Fibroblast of peridontal ligament (primary cell): ENCODE measurements at regions not wholly inside any gene's neighbourhood (a gene's known extent, or its start where the extent isn't known, plus 50 kb on each side); places are given as distances from the start of the nearest gene placed in this dataset.

Experiments
- DNase-seq: peaks from one replicate; pipeline ENCODE4 v3.0.0-alpha.2; 2010; ENCODE audit errors: extremely low read depth

DNA sequence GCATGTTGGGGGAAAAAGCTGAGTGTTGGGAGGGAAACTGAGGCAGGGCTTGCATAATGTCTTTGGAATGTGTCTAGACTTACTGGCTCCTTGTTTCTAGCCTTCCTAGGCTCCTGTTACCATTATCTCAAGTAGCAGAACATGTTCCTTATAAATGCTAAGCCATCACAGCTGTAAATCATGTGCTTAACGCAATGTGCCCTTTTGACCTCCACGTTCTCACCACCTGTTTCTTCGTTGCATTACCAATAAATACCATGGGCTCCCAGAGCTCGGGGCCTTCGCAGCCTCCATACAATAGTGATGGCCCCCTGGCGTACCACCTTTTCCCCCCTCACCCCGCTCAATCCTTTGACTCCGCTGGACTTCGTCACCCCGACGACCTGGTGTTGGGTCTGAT is 54.0 kb upstream of the CWC22 start:
- no peak for DNase-seq

- no peak for DNase-seq
These were observed 51.9 kb upstream of the CWC22 start for GRCh38 chr2:180058993-180059392.

GRCh38 chr2:180057706-180058412 is 50.8 kb upstream of the CWC22 start:
- no peak for DNase-seq
